ENCODE measurements at regions not wholly inside any gene's neighbourhood (a gene's known extent, or its start where the extent isn't known, plus 50 kb on each side); places are given as distances from the start of the nearest gene placed in this dataset.
"Not testable (repeated sequence)": the region's sequence is repeated elsewhere in the genome, so short reads cannot be mapped to it uniquely, and the experiment has no call there.

DNA sequence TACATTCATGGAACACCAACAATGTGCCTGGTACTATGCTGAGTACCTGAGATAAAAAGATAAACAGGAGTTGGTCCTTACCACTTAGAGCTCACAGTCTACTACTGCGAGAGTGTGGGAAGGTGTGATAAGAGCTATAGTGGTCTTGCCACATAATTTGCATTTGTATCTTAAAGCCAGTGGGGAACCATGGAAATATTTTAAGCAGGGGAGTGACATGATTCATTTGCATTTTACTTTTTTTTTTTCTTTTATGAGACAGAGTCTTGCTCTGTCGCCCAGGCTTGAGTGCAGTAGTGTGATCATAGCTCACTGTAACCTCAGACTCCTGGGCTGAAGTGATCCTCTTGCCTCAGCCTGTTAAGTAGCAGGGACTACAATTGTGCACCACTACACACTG, 53.6 kb downstream of the SRGAP2 start:
- DNase-seq = not testable (repeated sequence)

- DNase-seq = not testable (repeated sequence)
These were observed 58.1 kb downstream of the SRGAP2 start for GRCh38 chr1:206261473-206261872.

GRCh38 chr1:206262424-206262823, 59.1 kb downstream of the SRGAP2 start:
- DNase-seq = not testable (repeated sequence)

GRCh38 chr1:206264916-206265315, 61.6 kb downstream of the SRGAP2 start:
- DNase-seq = not testable (repeated sequence)

- DNase-seq = not testable (repeated sequence)
These were observed 67.8 kb downstream of the SRGAP2 start for GRCh38 chr1:206271153-206271552.

DNA sequence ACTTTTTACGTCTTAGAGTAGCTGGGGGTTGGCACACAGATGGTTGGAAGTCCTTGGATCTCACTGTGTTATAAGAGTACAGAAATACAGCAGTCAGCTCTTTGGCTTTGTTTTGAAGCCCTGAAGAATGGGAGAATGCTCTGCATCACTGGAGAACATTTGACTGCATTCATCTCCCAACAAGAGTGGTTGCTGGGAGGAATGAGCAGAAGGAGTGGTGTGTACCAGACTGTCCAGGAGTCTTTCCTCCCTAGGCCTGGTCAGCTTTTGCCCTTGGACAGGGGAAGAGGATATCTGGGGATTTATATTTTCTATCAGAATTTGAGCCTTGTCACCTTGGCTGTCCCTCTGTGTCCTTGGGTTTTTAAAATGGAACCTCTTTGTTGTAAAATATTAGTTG, 69.8 kb downstream of the SRGAP2 start:
- not testable (repeated sequence) for DNase-seq

GRCh38 chr1:206276143-206276542, 72.8 kb downstream of the SRGAP2 start:
- not testable (repeated sequence) for DNase-seq

- DNase-seq = not testable (repeated sequence)
These were observed 75.3 kb downstream of the SRGAP2 start for GRCh38 chr1:206278683-206279082.

- DNase-seq = not testable (repeated sequence)
These were observed 77.3 kb downstream of the SRGAP2 start for GRCh38 chr1:206280683-206281082.

DNA sequence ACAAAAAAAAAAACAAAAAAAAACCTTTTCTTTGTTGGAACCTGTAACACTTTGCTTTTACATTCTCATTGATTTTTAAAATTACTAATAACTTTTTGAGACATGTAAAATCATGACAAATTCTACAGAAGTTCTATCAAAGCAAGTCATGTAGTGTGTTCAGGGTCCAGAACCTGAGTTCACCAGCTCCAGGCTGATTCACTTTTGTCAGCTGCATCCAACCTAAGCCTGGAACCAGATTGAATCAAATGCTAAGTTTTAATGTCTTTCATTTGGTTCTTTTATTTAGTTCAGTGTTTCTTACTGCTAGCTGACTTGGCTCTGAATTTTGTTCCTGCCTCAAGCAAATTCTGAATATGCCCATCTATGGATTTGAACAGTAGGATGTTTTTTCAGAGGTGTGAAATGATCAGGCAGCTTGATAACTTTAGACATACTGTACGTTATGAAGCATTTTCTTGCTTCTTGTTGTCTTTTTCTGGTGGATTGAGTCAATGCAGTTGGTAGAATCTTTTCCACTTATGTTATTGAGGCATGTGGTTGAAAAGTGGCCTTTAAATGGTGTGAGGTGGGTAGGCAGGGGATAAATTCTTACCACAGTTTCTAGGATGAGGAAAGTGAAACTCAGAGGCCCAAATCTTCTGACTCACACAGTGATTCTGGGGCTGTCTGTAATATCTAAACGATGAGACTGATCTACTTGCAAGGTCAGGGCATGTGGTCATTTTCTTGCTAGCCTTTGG, 78.7 kb downstream of the SRGAP2 start:
- DNase-seq = not testable (repeated sequence)

- DNase-seq = not testable (repeated sequence)
These were observed 82.0 kb downstream of the SRGAP2 start for GRCh38 chr1:206285024-206285960.

DNA sequence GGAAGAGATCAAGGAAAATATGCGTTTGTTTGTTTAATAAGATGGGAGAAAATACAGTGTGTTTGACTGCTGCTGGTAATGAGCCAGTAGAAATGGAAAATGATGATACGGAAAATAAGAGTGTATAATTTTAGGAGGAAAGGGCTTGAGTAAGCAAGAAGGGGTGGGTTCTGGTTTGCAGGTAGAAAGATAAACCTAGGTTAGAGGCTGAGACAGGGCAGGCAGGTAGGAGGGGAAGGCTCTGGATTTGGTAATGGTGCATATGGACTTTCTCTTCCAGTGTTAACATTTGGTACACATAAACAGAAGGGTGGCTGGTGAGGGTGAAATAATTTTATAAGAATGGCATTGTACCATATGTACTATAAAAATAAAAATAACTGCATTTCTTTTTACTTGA, 84.4 kb downstream of the SRGAP2 start:
- not testable (repeated sequence) for DNase-seq

- DNase-seq = not testable (repeated sequence)
These were observed 85.1 kb downstream of the SRGAP2 start for GRCh38 chr1:206288453-206288852.

GRCh38 chr1:206297145-206298031, 94.0 kb downstream of the SRGAP2 start:
- DNase-seq = not testable (repeated sequence)

DNA sequence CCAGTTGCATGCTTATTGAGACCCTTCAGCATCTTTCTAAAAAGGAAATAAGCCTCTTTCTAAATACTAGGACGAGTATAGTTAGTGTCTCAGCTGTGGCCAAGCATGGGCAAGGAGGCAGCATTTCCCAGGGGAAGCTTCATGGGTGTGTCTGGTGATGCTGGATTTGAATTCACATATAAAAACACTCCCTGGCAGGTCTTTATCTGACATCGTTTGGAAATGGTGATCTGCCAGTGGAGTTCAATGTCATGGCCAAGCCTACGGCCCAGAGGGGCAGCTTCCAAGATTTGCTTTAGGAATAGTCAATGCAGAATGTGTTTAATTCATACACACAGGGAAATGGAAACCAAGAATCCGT, 94.7 kb downstream of the SRGAP2 start:
- DNase-seq = not testable (repeated sequence)

DNA sequence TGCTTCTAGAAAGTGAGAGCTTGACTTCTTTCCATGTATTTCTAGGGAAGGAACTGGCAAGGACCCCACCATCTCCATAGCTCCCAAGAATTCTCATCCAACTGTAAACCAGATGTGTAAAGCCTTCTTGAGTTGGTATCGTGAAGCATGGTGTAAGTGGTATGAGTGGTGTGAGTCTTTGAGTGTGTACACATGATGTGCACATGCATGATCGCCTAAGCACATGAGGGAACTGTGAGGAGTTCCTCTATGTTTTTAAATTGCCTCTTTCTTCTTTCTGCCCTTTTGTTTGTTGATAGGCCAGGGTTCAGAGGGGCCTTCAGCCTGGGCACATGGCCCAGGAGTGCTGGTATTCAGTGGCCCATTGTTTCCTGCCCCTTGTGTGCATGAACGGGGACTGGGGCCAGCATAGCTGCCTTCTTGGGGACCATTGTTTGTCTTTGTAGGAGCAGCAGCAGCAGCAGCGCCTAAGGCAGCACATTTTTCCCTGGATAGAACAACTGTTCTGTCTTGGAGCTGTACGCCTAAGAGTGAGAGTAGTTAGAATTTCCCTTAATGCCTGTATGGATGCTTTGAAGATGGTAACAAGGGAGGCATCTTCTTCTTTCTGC, 95.9 kb downstream of the SRGAP2 start:
- not testable (repeated sequence) for DNase-seq

GRCh38 chr1:206299942-206300341, 96.6 kb downstream of the SRGAP2 start:
- DNase-seq = not testable (repeated sequence)

- DNase-seq = not testable (repeated sequence)
These were observed 98.7 kb downstream of the SRGAP2 start for GRCh38 chr1:206302056-206302455.

- DNase-seq = not testable (repeated sequence)
These were observed 104.1 kb downstream of the SRGAP2 start for GRCh38 chr1:206307442-206307841.

DNA sequence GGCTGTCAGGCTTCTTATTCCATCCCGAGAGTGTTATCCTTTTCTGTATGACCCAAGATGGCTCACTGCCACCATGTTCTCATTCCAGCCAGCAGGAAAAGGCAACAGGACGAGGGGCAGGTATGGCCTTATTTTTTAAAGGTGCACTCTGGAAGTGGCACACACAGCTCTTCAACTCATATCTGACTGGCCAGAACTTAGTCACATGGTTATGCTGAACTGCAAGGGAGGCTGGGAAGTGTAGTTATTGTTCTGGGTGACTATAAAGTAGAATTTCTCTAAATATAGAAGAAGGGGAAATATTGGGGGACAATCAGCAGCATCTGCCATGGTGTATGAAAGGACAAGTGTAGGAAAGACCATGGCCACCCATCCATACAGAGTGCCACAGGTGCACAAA, 107.6 kb downstream of the SRGAP2 start:
- not testable (repeated sequence) for DNase-seq

- peak; percentile 79 for DNase-seq
These were observed 108.4 kb downstream of the SRGAP2 start for GRCh38 chr1:206311611-206312273.

GRCh38 chr1:206312274-206312665, 108.9 kb downstream of the SRGAP2 start:
- not testable (repeated sequence) for DNase-seq

Data from NCI-H446 treated with DMSO at 0.1 percent for 48 hours (cell line).